ENCODE measurements at regions not wholly inside any gene's neighbourhood (a gene's known extent, or its start where the extent isn't known, plus 50 kb on each side); places are given as distances from the start of the nearest gene placed in this dataset.

DNA sequence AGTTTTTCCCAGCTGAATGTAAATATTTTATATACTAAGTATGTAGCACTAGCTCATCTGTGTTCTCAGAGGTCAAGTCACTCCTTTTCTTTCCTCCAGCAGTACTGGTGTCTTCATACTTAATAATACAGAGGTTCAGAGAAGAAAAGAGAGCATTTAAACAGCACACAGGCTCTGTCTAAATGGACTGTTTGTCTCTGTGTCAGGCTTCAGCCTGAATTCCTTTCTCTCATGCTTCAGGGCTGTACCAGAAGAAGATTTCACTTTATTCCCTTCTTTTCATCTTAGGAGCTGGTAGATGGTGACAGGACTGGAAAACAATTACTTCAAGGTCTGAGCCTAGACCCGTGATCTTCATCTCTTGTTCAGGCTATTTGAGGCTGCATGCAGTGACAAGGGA is 51.4 kb upstream of the LYZL2 start:
- no peaks in the 10 kb centered on the region for H4K20me1 ChIP-seq (ENCODE audit: control insufficient read depth, insufficient read depth, insufficient read length)
- H3K27me3 Mint-ChIP-seq (ENCODE audit: low read depth): peaks cover 3% of the 10 kb centered on the region; the same call in 1 of the 2 replicates

More for the DNA sequence above, 51.4 kb upstream of the LYZL2 start:
- H3K9ac ChIP-seq (ENCODE audit: extremely low read depth, insufficient read length, low read length): no peak overlapping the region
- H4K5ac ChIP-seq (ENCODE audit: insufficient read length, low read depth, low read length): no peak overlapping the region
- H2BK5ac ChIP-seq (ENCODE audit: insufficient read length, low read length): no peak overlapping the region
- H2BK20ac ChIP-seq (ENCODE audit: low read depth, low read length, poor library complexity, severe bottlenecking): no peak overlapping the region
- H4K8ac ChIP-seq (replicated peaks; ENCODE audit: insufficient read length, low read depth, low read length): no peak overlapping the region
- no peaks in the 10 kb centered on the region for H3K27me3 ChIP-seq (ENCODE audit: insufficient read depth, low read length)
- no peak overlapping the region for H3T11ph ChIP-seq (ENCODE audit: low read length)
- peaks cover 3 to 6% of the 10 kb centered on the region in 2 experiments; a peak in 3 of 5 replicates for H3K9me3 Mint-ChIP-seq
- H3K9me3 ChIP-seq (ENCODE audit: control insufficient read depth, low read depth, low read length): no peaks in the 10 kb centered on the region
- WGBS (ENCODE audit: extremely low coverage, insufficient read length, low lambda C conversion rate): no CpG with 5 or more reads among the region's 1 CpG
- H2AFZ ChIP-seq (ENCODE audit: low read length): no peak overlapping the region
- peaks cover 0 to 4% of the 10 kb centered on the region in 2 experiments; a peak in 1 of 4 replicates for H3K4me1 Mint-ChIP-seq
- H3K4me2 ChIP-seq (ENCODE audit: insufficient read depth, insufficient read length, low read length): no peak overlapping the region
- H3K36me3 Mint-ChIP-seq (ENCODE audit: insufficient read depth in 1 of 3, low read depth in 3 of 3): peaks cover 0 to 3% (median 0%) of the 10 kb centered on the region in 3 experiments; a peak in 2 of 7 replicates
- H3K4me3 Mint-ChIP-seq: no peak overlapping the region
- H3K14ac ChIP-seq (ENCODE audit: insufficient read depth, low read length): no peak overlapping the region
- no peak overlapping the region for H3K27ac Mint-ChIP-seq
- no peaks in the 10 kb centered on the region for H3K79me1 ChIP-seq (ENCODE audit: insufficient read depth, low read depth, low read length, poor library complexity, severe bottlenecking)
- H3K23me2 ChIP-seq (ENCODE audit: insufficient read length, low read depth, low read length, poor library complexity, severe bottlenecking): no peaks in the 10 kb centered on the region
- no peak overlapping the region for H3K18ac ChIP-seq (ENCODE audit: insufficient read length, low read depth, low read length)
- no peaks in the 10 kb centered on the region for H3K4me1 ChIP-seq (ENCODE audit: insufficient read depth, low read length)
- H4K91ac ChIP-seq (ENCODE audit: insufficient read length, low read depth, low read length): no peak overlapping the region
- no peak overlapping the region for H3K27ac ChIP-seq (ENCODE audit: insufficient read length, low read depth, low read length)
- no peak overlapping the region for H2AK5ac ChIP-seq (ENCODE audit: insufficient read length, low read length)
- H3K4ac ChIP-seq (ENCODE audit: low read depth, low read length): no peak overlapping the region
- no peak for DNase-seq
- no peak overlapping the region for H3K56ac ChIP-seq (ENCODE audit: insufficient read length, low read depth, low read length)
- TF ChIP-seq, protein P1, sequence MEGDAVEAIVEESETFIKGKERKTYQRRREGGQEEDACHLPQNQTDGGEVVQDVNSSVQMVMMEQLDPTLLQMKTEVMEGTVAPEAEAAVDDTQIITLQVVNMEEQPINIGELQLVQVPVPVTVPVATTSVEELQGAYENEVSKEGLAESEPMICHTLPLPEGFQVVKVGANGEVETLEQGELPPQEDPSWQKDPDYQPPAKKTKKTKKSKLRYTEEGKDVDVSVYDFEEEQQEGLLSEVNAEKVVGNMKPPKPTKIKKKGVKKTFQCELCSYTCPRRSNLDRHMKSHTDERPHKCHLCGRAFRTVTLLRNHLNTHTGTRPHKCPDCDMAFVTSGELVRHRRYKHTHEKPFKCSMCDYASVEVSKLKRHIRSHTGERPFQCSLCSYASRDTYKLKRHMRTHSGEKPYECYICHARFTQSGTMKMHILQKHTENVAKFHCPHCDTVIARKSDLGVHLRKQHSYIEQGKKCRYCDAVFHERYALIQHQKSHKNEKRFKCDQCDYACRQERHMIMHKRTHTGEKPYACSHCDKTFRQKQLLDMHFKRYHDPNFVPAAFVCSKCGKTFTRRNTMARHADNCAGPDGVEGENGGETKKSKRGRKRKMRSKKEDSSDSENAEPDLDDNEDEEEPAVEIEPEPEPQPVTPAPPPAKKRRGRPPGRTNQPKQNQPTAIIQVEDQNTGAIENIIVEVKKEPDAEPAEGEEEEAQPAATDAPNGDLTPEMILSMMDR (conservative IDR thresholded peaks at IDR 0.05): no peak
- H2BK120ac ChIP-seq (ENCODE audit: low read depth, low read length, poor library complexity, severe bottlenecking): no peak overlapping the region
- H2BK12ac ChIP-seq (ENCODE audit: insufficient read length, low read depth, low read length): no peak overlapping the region
- no peaks in the 10 kb centered on the region for H3K79me2 ChIP-seq (ENCODE audit: insufficient read depth, low read length)
- no peak overlapping the region for H3K23ac ChIP-seq (ENCODE audit: insufficient read length, low read depth, low read length)
- no peak overlapping the region for H2BK15ac ChIP-seq (ENCODE audit: low read depth, low read length)

All from H9 (cell line).